Fibroblast of gingiva (primary cell): ENCODE measurements at regions not wholly inside any gene's neighbourhood (a gene's known extent, or its start where the extent isn't known, plus 50 kb on each side); places are given as distances from the start of the nearest gene placed in this dataset.
"Not testable (repeated sequence)": the region's sequence is repeated elsewhere in the genome, so short reads cannot be mapped to it uniquely, and the experiment has no call there.

Source experiments
- DNase-seq: peaks from one replicate; pipeline ENCODE4 v3.0.0-alpha.2; 2011; ENCODE audit warnings: low read depth

DNA sequence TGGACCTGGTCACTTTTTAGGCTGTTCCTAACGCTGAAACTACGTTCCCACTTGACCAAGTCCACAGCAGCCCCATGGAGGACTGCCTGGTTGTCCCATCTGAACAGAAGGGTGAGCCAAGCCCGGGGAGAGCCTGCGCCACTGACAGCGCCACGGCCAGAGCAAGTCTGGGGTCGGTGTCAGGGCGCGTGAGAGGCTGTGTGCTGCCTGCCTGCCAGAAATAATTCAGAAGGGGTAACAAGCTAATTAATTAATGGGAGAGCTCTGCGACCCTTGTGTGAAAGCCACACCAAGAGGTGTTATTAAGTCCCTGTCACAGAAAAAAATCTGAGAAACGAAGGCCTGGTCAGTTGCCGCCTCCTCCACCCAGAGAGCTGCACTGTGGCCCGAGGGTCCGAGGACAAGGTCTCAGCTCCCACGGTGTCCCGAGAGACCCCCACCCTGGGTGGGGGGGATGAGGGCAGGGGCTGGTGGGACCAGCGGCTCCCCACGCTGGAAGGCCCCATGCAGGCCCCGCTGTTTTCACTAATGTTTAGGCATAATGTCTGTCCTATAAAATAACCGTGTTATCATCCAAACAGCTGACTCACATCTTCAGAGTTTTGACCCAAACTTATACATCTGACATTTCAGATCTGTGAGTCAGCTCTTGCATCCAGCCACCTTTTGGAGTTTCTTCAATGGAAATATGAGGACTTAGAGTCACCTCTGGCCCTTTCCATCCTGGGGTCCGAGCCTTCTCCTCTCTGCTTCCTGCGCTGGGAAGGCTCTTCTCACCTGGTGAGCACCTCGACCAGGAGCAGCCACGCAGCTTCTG is 58.5 kb downstream of the DLL1 start:
- DNase-seq, result no peak

DNA sequence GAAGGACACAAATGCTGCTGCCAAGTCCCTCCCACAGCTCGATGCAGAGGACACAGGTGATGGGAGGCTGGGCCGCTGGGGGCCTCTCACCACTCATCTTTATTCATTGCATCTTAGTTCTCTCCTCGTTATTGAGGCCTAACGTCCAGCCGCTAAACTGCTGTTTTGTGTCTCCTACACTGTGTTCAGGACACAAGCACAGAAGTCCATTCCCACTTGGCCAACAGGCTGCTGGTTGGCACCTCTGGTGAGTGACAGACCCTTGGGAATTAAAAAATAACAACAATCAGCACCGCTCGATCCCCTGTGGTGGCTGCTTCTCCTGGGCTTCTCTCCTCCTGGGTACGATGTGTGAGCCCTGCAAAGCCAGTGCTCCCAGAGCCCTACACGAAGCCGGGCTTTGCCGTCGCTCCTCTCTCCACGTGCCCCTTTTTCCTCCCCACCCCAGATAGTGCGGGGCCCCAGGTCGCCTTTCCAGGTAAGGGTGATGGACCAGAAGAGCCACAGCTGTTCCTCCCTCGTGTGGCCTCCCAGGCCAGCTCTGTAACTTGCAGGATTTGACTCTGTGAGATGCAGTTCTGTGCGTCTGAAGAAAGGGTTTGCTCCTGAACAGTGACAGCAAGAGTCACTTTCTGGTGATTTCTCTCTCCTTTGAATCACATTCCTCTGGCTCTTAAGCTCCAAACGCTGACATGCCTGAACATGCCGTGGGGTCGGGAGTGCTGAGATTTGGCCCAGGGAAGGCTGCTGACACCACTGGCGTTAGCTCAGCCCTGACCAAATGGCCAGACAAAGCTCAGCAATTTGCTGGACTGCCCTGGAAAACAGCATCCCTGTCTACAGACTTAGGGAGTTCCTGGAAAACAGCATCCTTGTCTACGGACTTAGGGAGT is 59.3 kb downstream of the DLL1 start:
- no peak for DNase-seq

DNA sequence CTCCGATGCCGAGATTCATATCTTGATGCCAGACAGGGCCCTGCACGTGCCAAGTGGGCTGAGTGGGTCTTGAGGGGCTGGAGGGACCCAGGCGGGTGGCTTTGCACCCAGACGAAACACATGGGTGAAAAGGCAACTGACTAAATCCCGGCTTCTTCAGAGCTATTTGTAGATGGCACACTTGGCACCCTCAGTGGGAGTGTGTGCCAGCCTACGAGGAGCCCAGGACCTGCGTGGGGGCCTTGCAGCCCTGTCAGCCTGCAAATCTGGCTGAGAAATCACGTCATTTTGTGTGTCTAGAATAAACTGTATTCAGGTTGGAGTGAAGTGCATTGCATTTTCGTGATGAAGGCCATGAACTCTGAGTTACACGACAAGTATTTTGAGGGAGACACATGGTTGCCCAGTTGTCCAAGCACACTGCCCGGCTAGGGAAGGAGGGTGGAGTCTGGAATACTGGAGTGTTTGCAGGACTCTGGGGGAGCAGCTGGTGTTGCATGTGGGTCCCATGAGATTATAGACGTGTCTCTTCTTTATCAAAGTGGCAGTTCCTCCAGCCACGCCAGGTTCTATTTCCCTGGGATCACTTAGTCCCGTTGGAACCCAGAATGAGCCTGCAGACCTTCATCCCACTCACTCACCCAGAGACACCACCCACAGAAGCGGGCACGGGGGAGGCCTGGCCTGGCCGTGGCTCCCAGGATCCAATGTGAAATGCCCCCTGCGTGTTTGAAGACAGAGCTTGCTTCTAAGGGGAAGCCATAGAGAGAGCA is 60.2 kb downstream of the DLL1 start:
- no peak for DNase-seq

DNA sequence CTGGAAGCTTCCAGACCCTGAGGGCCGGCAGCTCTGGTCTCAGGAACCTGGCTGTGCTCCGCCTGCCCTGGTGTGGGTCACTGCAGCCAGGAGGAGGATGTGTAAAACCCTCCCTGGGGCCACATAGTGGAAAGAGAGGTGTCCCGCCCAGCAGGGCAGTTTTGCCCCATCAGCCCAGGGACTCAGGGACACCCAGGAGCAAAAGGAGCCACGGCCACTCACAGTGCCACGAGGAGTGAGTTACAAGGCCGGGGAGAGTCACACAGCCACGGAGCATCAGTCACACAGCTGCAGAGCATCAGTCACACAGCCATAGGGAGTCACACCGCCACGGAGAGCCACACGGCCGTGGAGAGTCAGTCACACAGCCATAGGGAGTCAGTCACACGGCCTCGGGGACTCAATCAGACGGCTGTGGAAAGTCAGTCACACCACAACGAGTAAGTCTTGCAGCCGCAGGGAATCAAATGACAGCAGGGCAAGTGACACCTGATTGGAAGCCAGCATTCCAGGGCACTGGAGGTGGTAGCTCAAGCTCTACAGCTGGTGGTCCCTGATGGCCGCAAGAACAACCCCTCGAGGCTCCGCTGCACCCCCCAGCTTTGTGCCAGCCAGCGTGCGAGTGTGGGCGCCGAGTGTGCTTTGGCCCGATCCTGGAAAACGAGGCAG is 60.9 kb downstream of the DLL1 start:
- no peak for DNase-seq

DNA sequence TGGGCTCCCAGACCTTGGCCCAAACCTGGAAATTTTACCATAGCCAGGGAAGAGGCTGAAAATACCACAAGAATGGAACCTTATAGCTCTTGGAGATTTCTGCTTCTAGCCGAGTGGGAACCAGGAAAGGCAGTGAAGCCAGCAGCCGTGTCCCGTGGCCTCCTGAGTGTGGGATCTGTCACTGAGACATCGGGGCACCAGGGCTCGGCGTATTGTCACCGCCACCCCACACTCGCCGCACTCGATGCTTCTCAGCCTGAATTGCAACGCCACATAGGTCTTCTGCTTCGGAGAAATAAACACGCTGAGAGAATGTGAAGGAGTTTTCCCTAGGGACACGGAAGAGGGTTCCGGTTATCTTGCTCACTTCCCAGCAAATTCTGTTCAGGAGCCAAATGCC is 61.5 kb downstream of the DLL1 start:
- no peak for DNase-seq

DNA sequence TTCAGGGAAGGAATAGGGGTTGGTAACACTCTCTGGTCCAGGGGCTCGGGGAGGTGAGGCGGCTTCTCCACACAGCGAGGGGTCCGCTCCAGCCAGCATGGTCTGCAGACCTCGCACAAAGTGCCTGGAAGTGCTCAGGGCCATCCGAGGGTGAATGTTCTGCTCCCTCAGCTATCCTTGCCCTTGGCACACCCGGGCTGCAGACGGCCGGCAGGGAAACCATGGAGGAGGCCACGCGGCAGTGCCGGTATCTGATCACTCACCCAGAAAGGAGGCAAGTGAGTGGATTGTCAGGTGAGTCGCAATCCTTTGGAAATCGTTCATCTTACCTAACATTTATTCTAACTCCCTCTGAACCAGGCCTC is 62.0 kb downstream of the DLL1 start:
- no peak for DNase-seq

DNA sequence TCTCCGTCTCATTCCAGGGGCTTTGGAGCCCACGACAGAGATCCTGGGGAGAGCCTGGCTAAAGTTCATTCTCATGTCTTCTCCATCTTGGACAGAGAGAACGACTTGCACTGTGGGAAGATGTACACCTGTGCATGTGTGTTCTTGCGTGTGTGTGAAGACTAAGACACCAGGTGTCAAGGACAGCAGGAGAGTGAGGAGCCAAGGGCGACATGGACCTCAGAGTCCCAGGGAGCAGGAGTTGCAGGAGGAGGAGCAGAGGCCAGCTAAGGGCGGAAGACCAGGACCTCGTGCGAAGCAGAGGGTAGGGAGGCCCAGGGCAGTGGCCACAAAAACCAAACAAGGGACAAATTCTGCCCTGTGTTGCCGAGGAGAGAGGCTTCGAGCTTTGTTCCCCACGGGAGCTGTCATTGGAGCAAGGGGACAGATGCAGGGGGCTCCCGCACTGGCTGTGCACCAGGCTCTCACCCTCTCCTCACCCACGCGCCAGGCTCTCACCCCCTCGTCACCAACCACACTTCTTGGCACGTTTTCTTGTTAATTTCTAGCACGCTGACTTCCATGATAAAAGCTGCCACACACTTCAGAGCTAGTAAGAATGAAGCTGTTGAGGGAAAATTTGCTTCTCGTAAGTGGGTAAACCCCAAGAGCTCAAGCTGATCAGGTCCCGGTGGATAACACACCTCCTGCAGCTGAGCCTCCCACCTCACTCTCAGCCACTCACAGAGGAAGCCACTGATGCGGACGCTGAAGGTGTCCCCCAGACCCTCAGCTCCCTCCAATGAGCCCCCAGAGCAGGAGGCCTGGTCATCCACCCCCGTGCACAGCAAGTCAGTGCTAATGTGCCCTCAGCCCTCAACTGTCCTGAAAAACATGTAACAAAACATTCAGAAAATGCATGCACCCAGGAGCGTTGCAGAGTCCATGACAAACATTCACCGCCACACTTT is 62.6 kb downstream of the DLL1 start:
- DNase-seq, result no peak

DNA sequence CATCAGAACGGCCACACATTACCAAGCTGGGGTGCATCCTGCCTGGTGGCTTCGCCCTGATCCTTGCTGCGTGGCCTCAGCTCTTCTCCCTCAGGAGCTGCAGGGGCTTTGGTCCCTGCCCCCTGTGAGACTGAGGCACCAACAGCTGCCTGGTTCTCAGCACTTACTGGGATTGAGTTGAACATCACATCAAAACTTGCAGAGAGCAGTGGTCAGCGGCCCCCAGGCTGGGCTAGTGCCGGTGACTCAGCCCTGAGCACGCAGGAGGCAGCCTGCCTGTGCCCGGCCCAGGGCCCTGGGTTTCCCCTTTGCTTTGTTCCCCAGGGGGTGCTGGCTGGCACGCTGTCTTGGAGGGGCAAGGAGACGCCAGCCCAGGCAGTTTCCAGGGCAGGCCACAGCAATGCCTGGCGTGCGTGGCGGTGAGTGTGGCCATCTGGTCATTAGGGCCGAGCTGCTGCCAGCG is 63.3 kb downstream of the DLL1 start:
- DNase-seq, result no peak

DNA sequence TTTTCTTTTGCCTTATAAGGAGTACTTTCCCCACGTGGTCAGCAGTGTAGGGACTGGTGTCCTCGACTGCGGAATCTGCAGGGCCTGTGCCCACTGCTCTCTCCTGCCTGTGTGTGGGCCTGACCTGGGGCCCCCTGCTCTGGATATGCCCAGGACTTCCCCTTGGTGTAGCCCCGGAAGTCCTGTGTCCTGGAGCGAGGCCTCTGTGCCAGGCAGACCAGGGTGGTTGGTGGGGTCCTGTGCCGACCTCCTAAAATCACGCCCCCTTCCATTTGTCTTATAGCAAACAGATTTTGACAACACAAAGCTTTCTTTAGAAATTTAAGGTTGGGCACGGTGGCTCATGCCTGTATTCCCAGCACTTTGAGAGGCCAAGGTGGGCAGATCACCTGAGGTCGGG is 64.2 kb downstream of the DLL1 start:
- DNase-seq, result no peak

DNA sequence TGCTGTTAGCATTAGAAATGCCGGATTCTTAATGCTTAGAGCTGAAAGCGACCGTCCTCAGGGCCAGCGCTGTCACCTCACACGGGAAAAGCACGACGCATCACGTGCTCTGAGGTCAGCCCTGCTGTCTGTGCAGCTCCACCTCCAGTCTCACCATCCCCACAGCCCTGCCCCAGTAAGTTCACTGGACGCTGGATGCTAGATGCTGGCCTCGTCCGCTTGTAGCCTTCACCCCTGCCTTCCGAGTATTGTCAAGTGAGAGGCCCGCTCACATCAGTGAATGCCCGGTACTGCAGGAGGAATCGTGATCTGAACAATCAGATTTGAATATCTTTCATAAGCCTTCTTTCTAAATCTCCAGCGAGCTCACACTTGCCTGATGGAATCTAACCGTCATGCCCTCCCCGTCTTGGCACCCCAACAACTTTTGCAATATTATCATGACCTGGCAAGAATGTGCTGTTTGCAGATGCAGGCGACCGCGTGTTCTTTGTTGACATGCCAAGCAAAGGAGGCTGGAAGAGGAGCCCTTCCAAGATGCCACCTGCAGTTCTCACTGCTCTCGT is 64.9 kb downstream of the DLL1 start:
- no peak for DNase-seq

DNA sequence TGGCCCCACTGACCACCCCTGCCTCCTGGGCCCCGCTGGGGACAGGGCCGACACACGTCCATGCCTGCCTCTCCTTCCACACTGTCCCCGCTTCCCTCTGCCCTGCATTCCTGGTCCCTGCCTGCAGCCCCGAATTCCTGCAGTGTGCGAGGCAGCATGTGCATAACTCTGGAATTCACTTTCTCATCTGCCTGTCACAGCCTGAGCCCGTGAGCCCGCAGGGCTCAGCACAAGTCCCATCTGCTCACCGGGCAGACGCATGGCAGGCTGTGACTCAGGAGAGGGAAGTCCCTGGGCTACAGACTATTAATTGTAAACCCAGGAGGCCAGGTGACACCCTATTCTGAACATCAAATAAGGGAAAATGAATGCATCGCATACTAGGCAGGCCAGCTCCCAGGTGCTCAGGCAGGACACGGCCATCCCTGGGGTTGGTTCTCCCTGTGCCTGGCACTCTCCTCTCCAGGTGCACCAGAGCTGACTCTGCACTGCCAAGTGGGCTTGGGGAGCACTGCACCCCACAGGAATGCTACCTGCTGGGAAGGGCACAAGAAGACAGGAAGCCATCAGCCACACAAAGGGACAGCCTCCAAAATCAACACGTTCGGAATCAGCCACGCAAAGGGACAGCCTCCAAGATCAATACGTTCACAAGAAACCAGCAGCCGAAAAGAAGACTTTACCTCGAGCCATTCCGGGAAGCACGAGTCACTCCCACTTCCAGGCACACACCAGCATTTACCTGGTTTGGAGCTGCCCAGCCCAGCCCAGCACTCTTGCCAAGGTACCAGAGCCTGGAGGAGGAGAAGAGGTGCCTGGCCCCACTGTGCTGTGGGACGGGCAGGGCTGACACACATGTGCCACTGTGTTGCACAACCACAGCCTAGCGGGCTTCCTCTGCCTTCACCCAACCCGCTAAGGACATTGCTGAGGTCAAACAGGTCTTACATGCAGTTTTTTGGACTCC is 65.9 kb downstream of the DLL1 start:
- no peak for DNase-seq

DNA sequence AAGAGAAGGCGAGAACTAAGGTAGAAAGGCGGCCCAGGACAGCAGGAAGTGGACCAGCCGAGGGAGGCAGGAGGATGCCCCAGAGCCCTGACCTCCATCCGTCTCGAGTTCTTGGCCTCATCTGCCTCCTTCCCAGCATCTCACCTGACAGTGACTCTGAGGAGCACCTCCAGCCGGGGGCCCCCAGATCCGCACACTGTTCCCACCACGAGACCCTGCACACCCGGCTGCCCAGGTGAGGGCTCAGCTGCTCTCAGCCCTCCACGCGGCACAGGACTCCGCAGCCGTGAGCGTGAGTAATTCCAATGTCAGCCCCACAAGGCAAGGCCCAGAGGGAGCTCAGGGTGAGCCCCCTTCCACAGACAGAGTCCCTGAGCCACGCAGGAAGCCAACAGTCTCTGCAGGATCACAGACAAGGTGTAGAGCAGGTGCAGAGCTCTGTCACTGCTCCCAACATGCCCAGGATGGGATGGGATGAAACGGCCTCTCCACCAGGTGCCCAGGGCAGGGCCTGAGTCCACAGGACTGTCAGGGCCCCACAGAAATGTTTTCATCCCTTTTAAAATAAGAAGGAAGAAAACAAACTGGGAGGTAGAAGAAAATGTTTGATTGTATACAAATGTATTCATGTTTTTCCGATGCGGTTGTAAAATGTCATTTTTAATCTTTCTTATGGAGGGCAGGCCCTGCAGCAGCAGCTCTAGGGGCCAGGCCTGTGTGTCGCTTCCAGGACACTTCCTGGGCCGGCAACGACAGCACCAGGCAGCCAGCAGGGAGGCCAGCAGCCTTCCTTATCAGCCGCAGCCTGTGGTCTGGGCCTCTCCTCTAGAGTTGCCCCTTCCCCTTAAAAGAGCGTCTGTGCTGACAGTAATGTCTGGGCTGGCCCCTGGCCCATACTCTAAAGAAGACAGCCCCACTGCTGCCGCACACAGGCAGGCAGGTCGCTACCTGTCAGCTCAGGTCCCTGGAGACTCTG is 66.9 kb downstream of the DLL1 start:
- DNase-seq, result no peak

DNA sequence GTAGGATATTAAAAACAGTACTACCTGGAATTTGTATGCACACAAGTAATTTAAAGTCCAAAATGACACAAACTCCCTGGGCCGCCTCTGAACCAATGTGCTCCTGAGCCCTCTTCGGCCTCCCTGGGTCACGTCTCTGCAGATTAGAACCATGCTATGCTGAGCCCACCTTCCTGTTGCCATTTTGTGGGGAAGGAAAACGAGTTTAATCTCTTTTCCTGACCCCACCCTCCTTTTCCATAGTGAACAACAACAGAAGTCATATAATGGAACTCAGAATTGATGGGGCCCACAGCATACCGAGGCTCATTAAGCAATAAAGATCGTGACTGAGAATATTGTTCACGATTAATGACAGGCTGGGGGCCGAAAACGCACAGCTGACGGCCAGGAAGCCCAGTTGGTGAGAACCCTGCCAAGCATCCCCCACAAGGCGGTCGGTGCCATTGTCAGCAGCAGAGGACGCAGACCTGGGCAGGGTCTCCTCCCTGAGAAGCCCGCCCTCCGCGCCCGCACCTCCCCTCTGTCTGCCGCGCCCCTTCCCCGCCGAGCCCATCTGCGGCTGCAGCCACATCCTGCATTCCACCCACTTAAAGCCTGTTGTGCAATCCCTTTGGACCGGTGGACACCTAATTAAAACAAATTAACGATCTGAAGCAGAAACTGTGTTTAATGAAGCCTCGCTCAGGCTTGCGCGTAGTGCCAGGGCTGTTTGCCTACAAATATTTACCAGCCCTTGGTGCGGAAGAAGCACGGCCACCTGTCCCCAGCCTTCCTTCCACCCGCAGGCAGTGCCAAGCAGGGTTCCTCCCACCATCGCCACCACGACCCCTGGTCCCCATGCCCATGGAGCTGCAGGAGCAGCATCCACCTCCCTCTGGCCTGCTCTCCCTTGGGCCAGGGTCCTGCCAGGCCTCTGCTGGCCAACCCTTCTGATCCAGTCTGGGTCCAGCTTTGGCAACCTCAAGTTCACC is 68.1 kb downstream of the DLL1 start:
- no peak for DNase-seq

DNA sequence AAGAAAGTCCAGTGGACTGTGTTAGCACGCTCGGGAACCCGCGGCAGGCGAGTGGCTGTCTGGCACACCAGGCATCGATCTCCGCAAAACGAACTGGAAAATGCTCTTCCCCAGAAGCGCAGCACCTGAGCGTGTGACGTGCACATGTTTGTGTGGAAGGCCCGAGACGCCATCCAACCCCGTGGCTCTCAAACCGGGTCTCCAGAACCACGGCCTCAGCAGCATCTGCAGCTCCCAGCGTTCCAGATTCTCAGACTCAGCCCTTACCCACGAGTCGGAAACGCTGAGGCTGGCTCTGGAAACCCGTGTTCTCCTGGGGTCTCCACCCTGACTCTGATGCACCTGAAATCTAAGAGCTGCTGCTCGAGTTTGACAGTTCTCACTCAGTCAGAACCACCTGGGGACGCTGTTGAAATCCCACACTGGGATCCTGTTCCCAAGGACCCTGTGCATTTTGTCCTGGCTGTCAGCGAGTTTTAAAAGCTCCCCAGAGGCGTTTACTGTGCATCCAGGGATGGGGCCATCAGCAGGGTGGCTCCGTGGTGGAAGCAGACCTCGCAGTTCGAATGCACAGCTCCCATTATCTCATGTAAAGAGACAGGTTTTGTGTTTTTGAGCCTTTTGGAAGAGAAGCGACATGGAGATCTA is 69.0 kb downstream of the DLL1 start:
- DNase-seq, result no peak

DNA sequence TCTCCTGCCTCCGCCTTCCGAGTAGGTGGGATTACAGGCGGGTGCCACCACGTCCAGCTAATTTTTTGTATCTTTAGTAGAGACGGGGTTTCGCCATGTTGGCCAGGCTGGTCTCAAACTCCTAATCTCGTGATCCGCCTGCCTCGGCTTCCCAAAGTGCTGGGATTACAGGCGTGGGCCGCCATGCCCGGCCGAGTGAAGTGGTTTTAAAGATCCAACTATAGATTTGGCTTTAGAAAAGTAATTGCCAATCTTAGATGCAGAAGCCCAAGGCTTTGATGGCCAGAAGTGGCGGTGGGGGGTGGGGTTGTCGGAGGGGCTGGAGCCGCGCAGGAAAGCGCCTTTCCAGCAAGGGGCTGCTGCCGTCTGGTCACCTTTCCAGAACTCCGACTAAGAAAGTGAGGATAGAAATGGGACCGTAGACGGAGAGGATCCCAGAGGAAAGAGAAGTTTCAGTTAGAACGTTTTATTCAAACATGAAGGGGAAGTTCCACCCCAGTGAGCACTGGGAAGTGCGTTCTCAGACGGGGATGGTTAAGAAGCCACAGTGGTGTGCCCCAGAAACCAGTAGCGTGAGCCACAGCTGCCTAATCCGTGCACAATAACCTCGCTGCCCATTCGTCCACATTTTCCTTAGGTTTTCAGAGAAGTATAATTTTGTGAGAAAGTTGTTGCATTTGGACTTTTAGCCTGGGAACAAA is 69.7 kb downstream of the DLL1 start:
- no peak for DNase-seq

DNA sequence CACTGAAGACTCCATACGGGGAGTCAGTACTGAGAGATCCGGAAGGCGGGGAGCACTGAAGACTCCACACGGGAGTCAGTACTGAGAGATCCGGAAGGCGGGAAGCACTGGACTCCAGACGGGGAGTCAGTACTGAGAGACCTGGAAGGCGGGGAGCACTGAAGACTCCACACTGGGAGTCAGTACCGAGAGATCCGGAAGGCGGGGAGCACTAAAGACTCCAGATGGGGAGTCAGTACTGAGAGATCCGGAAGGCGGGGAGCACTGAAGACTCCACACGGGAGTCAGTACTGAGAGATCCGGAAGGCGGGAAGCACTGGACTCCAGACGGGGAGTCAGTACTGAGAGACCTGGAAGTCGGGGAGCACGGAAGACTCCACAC is 77.2 kb downstream of the DLL1 start:
- not testable (repeated sequence) for DNase-seq
